WTC11 (cell line): ENCODE measurements at regions not wholly inside any gene's neighbourhood (a gene's known extent, or its start where the extent isn't known, plus 50 kb on each side); places are given as distances from the start of the nearest gene placed in this dataset.

ENCODE experiments used
- CTCF ChIP-seq: fragments of 200-600 bp; IDR thresholded peaks from 2 replicates; pipeline ENCODE4 v1.8.0; 2022; ENCODE audit warnings: antibody characterized with exemption
- JUN ChIP-seq: sonication (generic); formaldehyde crosslinking; IDR thresholded peaks from 2 replicates; pipeline ENCODE4 v1.8.0; 2023; ENCODE audit warnings: mild to moderate bottlenecking, missing genetic modification reagents
- PREB ChIP-seq: sonication (generic); formaldehyde crosslinking; IDR thresholded peaks from 2 replicates; pipeline ENCODE4 v1.8.1; 2022; ENCODE audit warnings: mild to moderate bottlenecking, missing genetic modification reagents, moderate library complexity, borderline replicate concordance
- RELA ChIP-seq: sonication (generic); formaldehyde crosslinking; IDR thresholded peaks from 2 replicates; pipeline ENCODE4 v1.8.1; 2022; ENCODE audit warnings: missing genetic modification reagents, mild to moderate bottlenecking, borderline replicate concordance
- TEAD4 ChIP-seq: sonication (generic); formaldehyde crosslinking; IDR thresholded peaks from 2 replicates; pipeline ENCODE4 v1.8.0; 2022; ENCODE audit warnings: mild to moderate bottlenecking, missing genetic modification reagents
- USF1 ChIP-seq: sonication (generic); formaldehyde crosslinking; IDR thresholded peaks from 2 replicates; pipeline ENCODE4 v1.8.0; 2022; ENCODE audit warnings: mild to moderate bottlenecking, missing genetic modification reagents
- ZNF232 ChIP-seq: sonication (generic); formaldehyde crosslinking; IDR thresholded peaks from 2 replicates; pipeline ENCODE4 v1.8.0; 2022; ENCODE audit warnings: mild to moderate bottlenecking, missing genetic modification reagents

- TF ChIP-seq USF1 (no peak), RELA (CRISPR knock-in tag) (no peak), CTCF (no peak), TEAD4 (CRISPR knock-in tag) (no peak), JUN (CRISPR knock-in tag) (no peak), ZNF232 (CRISPR knock-in tag) (no peak), PREB (CRISPR knock-in tag) (no peak)
Measured at GRCh38 chr6:140217283-140217682, 842.8 kb upstream of the CITED2 start.
